ENCODE measurements at regions not wholly inside any gene's neighbourhood (a gene's known extent, or its start where the extent isn't known, plus 50 kb on each side); places are given as distances from the start of the nearest gene placed in this dataset.

DNA sequence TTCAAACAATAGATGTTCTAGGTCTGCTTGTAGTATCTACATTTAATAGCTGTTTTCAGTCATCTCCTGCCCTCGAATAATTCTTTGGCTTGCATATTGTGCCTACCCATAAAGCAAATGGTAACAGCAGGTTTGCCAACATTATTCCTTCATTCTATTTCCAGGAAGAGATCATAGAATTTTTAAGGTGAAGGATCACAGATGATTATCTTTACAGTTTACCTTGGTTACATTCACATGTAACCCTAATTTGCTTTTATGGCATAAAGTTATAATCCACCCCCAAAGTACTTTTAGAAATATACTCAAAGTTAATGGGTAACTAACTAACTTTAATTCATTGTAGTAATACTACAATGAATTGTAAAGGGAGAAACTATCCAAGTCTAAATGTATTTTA, 315.5 kb downstream of the NSUN3 start:
- Histone ChIP-seq H3K4me1 (no peaks in the 10 kb centered on the region; the same call in 1 of the 2 replicates), H3K9me3 (no peaks in the 10 kb centered on the region), H3K36me3 (no peaks in the 10 kb centered on the region), H3K27me3 (no peaks in the 10 kb centered on the region), H3K4me3 (ENCODE audit: low read depth, low read length) (no peak overlapping the region)
- TF ChIP-seq, protein P1, sequence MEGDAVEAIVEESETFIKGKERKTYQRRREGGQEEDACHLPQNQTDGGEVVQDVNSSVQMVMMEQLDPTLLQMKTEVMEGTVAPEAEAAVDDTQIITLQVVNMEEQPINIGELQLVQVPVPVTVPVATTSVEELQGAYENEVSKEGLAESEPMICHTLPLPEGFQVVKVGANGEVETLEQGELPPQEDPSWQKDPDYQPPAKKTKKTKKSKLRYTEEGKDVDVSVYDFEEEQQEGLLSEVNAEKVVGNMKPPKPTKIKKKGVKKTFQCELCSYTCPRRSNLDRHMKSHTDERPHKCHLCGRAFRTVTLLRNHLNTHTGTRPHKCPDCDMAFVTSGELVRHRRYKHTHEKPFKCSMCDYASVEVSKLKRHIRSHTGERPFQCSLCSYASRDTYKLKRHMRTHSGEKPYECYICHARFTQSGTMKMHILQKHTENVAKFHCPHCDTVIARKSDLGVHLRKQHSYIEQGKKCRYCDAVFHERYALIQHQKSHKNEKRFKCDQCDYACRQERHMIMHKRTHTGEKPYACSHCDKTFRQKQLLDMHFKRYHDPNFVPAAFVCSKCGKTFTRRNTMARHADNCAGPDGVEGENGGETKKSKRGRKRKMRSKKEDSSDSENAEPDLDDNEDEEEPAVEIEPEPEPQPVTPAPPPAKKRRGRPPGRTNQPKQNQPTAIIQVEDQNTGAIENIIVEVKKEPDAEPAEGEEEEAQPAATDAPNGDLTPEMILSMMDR (IDR thresholded peaks at IDR 0.05; ENCODE audit: low read depth, low read length), result no peak
- no peak for DNase-seq

DNA sequence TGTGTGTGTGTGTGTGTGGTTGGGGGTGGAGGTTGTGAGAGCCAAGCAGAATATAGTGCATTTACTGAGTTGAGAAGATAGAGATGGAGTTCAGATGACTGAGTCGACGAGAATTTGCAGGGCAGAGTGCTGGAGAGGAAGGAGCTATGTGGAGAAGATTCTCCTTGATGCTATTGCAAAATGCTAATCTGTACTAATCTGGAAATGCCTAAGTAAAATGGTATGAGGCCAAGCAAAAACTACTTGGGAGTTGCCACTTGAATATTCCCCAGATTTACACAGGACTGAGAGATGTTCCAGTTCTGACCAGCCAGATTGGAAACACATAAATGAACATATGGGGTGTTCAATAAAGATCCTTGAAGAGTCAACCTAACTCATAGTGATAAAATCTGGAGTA, 316.4 kb downstream of the NSUN3 start:
- no peaks in the 10 kb centered on the region for H3K36me3 ChIP-seq
- no peak for DNase-seq
- TF ChIP-seq, protein P1 (IDR thresholded peaks at IDR 0.05; ENCODE audit: low read depth, low read length), result no peak
- H3K9me3 ChIP-seq, result no peaks in the 10 kb centered on the region
- H3K4me1 ChIP-seq, result no peaks in the 10 kb centered on the region; the same call in 1 of the 2 replicates
- no peaks in the 10 kb centered on the region for H3K27me3 ChIP-seq
- no peak overlapping the region for H3K4me3 ChIP-seq (ENCODE audit: low read depth, low read length)

DNA sequence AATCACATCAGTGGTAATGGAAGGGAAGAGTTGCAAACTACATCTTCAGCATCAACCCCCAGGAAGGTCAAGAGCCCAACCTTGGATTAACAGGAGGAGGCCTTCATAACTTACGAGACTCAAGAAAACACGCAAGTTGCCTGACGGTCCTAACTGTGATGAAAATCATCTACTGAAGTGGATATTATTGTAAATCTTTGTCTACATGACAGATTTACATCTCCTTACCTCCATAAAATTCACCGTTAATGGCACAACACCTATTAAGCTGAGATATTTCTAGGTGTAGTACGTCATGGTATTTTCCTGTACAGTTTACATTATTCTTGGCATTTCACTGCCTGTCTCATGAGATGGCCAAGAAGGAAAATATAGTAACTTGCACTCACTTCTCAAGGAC, 332.0 kb downstream of the NSUN3 start:
- TF ChIP-seq, protein P1 (IDR thresholded peaks at IDR 0.05; ENCODE audit: low read depth, low read length), result no peak
- H3K9me3 ChIP-seq, result no peaks in the 10 kb centered on the region
- H3K4me3 ChIP-seq (ENCODE audit: low read depth, low read length), result no peak overlapping the region
- no peaks in the 10 kb centered on the region for H3K36me3 ChIP-seq
- H3K4me1 ChIP-seq, result no peaks in the 10 kb centered on the region
- no peaks in the 10 kb centered on the region for H3K27me3 ChIP-seq
- no peak for DNase-seq

DNA sequence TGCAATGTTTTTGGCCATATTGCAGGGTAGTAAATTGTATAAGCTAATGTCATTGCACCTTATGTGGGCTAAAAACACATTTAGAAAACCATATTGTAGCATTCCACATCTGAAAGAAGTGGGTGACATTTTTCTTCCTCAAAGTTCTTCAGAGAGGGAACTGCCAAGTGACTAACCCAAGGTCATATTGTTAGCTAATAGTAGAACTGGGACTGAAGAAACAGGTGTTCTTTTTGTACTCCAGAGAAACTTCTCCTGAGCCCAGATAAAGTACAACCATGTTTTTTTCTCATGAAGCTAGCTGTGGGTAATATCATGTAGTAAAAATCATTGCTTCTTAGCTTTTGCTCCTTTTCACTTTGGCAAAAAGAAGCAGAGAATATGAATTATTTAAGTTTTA, 333.0 kb downstream of the NSUN3 start:
- no peak for DNase-seq
- TF ChIP-seq, protein P1 (IDR thresholded peaks at IDR 0.05; ENCODE audit: low read depth, low read length), result no peak
- H3K4me3 ChIP-seq (ENCODE audit: low read depth, low read length), result no peak overlapping the region
- H3K27me3 ChIP-seq, result no peaks in the 10 kb centered on the region
- no peaks in the 10 kb centered on the region for H3K36me3 ChIP-seq
- H3K4me1 ChIP-seq, result no peaks in the 10 kb centered on the region
- no peaks in the 10 kb centered on the region for H3K9me3 ChIP-seq

DNA sequence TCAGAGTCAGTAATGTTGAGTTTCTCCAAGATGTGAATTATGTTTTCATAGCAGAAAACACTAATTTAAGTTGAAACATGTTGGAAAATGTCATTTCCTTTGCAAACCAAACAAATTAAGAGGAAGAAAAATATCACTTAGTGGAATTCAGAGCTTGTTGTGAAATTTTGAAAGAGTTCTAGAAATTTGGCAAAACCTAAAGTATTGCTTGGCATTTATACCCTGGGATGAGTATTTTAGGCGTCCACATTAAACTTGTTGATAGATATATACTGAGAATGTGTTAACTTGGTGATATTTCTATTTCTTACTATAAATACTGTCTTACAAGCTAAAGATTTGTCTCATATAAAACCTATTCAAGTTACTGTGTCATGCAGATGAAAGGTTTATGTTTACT, 335.2 kb downstream of the NSUN3 start:
- Histone ChIP-seq H3K27me3 (no peaks in the 10 kb centered on the region), H3K9me3 (no peaks in the 10 kb centered on the region), H3K4me1 (no peaks in the 10 kb centered on the region), H3K36me3 (no peaks in the 10 kb centered on the region), H3K4me3 (ENCODE audit: low read depth, low read length) (no peak overlapping the region)
- TF ChIP-seq, protein P1 (IDR thresholded peaks at IDR 0.05; ENCODE audit: low read depth, low read length), result no peak
- DNase-seq, result no peak

DNA sequence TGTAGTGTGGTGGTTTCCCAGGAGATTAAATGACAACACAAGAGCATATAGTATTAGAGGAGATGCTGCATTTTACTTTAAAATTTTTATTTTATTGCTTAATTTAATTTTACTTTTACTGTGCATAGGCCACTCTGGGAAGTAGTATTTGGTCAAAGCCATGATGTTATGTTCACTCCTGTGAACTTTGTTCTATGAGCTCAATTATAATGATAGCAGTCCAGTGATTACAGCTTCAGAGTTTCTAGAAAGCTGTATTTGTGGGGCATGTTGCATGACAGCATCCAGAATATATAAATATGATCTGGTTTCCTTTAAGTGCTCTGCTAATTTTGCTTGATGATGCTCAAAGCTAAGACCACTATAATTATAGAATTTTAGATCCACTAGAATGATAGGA, 338.6 kb downstream of the NSUN3 start:
- TF ChIP-seq, protein P1 (IDR thresholded peaks at IDR 0.05; ENCODE audit: low read depth, low read length), result no peak
- Histone ChIP-seq H3K27me3 (no peaks in the 10 kb centered on the region), H3K9me3 (no peaks in the 10 kb centered on the region), H3K36me3 (no peaks in the 10 kb centered on the region), H3K4me3 (ENCODE audit: low read depth, low read length) (no peak overlapping the region), H3K4me1 (no peaks in the 10 kb centered on the region)
- DNase-seq, result no peak
